ENCODE measurements at regions not wholly inside any gene's neighbourhood (a gene's known extent, or its start where the extent isn't known, plus 50 kb on each side); places are given as distances from the start of the nearest gene placed in this dataset.

DNA sequence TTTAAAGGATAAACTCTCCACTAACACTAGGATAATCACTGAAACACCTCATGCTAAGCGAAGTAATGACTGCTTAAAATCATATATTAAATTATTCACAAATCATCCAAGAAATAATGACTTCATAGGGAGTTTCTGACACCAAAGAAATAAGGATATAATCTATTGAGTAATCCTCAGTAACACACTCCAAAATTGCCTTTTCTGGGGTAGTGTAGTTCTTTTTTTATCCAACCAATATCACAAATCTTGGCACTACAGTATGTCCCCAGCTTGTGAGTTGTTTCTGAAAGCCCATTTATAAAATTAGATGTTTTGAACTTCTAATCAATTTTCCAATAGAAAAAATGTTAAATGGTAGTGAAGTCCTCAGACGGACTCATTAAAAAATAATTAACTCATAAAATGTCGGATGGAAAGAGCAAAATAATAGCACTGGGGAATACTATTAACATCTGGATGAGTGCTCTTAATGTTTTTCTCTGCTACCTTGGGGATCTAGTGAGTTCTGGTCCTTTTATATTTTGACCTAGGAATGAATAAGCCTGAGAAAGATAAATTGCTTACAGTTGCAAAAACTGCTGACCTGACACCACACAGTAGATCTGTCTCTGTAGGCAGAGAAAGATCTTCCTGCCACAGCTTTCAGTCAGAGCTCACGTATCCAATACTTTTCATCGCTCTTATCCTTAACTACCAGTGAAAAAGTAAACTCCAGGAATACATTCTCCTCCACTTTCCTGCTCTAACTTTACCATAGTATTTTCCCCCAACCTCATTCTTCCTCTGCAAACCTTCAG is 618.5 kb upstream of the ANKRD30A start:
- TF ChIP-seq CTCF (IDR thresholded peaks at IDR 0.05) (no peak), POLR2A (IDR thresholded peaks at IDR 0.05) (no peak)
